ENCODE measurements at regions not wholly inside any gene's neighbourhood (a gene's known extent, or its start where the extent isn't known, plus 50 kb on each side); places are given as distances from the start of the nearest gene placed in this dataset.

DNA sequence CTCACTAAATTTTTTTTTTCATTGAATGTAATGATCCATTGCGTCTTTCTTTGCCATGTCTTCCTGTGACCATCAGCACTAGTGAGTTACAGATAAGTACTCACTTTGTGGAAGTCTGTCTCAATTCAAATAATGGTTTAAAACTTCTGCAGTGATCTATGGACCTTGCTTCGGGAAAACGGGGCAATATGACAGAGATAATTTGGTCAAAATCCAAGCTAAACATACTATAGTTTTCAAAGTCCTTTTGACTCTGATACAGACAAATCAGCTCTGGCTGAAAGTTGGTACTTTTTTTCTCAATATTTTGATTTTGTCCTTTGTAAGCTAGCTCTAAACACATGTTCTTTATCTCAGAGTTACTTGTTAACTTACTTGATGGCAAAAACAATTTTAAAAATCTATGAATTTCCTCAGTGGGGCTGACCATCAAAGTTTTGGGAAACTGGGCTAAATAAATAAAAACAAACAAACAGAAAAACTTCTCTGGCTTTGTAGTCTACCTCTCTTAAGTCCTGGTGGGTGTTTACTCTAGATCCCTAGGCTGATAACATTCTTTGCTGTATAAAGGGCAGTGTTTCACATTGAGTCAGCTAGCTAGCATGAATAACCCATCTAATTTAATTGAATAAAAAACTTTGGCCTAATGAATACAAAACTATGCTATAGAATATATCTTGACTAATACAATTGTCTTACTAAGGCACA, 327.6 kb downstream of the RDH14 start:
- H3K4me1 ChIP-seq (replicated peaks in 1 of 4; ENCODE audit: control insufficient read depth in 3 of 4, insufficient read depth in 4 of 4, low read length in 3 of 4), result no peaks in the 10 kb centered on the region
- H3K27ac ChIP-seq (ENCODE audit: low read depth, low read length), result no peak overlapping the region
- no peak overlapping the region for H3K56ac ChIP-seq (replicated peaks; ENCODE audit: insufficient read length, low read depth, low read length)
- POLR2A ChIA-PET (ENCODE audit: partially characterized antibody), result interaction anchor here (1.0 kb wide), 1 partner anchor 34 kb away, joined by 3 read pairs; no protein-coding TSS in a partner anchor
- no peaks in the 10 kb centered on the region for H3K36me3 ChIP-seq (ENCODE audit: control insufficient read depth in 2 of 4, insufficient read depth in 4 of 4, low read length in 3 of 4)
- H2BK120ac ChIP-seq (replicated peaks; ENCODE audit: low read depth, low read length), result no peak overlapping the region
- no peak overlapping the region for H2BK15ac ChIP-seq (ENCODE audit: low read length)
- no peaks in the 10 kb centered on the region for H3K9me3 ChIP-seq (ENCODE audit: insufficient read depth in 2 of 2, low read depth in 1 of 2, low read length in 1 of 2)
- H3K4ac ChIP-seq (replicated peaks; ENCODE audit: insufficient read length, low read depth, low read length), result no peak overlapping the region
- H3K79me2 ChIP-seq (ENCODE audit: control insufficient read depth in 1 of 2, insufficient read depth in 2 of 2, low read length in 2 of 2), result no peaks in the 10 kb centered on the region
- no peak overlapping the region for H4K91ac ChIP-seq (replicated peaks; ENCODE audit: insufficient read length, low read length)
- 93% methylated on average over 3 of the region's 3 CpGs; no CpG with 5 or more reads in 1 of the 2 experiments for WGBS, 2 experiments (ENCODE audit: extremely low coverage in 1 of 2, insufficient coverage in 1 of 2, insufficient read length in 1 of 2, insufficient replicate concordance in 2 of 2, low coverage in 1 of 2, low lambda C conversion rate in 2 of 2, missing lambda C conversion rate in 1 of 2)
- H2AFZ ChIP-seq (ENCODE audit: low read length), result no peak overlapping the region
- H4K5ac ChIP-seq (ENCODE audit: insufficient read length, low read depth, low read length), result no peak overlapping the region
- no peak overlapping the region for H3K9ac ChIP-seq (replicated peaks in 1 of 4; ENCODE audit: extremely low read depth in 1 of 4, low read depth in 3 of 4, low read length in 3 of 4)
- no peak overlapping the region for H3K4me3 ChIP-seq (ENCODE audit: extremely low read depth in 1 of 4, insufficient read depth in 2 of 4, low read depth in 3 of 4, low read length in 4 of 4)
- CTCF ChIA-PET (ENCODE audit: partially characterized antibody), result interaction anchor here (0.9 to 1.5 kb wide), 3 partner anchors 32 to 154 kb away, joined by 3 read pairs; no protein-coding TSS in a partner anchor
- no peaks in the 10 kb centered on the region for H3K79me1 ChIP-seq (ENCODE audit: low read depth, low read length)
- H2BK12ac ChIP-seq (ENCODE audit: low read depth, low read length), result no peak overlapping the region
- no peak for TF ChIP-seq USF2 (IDR thresholded peaks at IDR 0.05; ENCODE audit: low read length)
- TF ChIP-seq SUZ12 (IDR thresholded peaks at IDR 0.05; ENCODE audit: low read length), result no peak
- TF ChIP-seq, protein P1, sequence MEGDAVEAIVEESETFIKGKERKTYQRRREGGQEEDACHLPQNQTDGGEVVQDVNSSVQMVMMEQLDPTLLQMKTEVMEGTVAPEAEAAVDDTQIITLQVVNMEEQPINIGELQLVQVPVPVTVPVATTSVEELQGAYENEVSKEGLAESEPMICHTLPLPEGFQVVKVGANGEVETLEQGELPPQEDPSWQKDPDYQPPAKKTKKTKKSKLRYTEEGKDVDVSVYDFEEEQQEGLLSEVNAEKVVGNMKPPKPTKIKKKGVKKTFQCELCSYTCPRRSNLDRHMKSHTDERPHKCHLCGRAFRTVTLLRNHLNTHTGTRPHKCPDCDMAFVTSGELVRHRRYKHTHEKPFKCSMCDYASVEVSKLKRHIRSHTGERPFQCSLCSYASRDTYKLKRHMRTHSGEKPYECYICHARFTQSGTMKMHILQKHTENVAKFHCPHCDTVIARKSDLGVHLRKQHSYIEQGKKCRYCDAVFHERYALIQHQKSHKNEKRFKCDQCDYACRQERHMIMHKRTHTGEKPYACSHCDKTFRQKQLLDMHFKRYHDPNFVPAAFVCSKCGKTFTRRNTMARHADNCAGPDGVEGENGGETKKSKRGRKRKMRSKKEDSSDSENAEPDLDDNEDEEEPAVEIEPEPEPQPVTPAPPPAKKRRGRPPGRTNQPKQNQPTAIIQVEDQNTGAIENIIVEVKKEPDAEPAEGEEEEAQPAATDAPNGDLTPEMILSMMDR (IDR thresholded peaks at IDR 0.05; ENCODE audit: control extremely low read depth in 1 of 3, insufficient read depth in 1 of 3, low read depth in 1 of 3, low read length in 3 of 3), result no peak
- TF ChIP-seq JUND (IDR thresholded peaks at IDR 0.05; ENCODE audit: low read length), result no peak
- no peaks in the 10 kb centered on the region for H3K27me3 ChIP-seq (replicated peaks in 1 of 4; ENCODE audit: control insufficient read depth in 3 of 4, extremely low read depth in 1 of 4, insufficient read depth in 3 of 4, low read length in 3 of 4)
- no peak for FAIRE-seq
- H3K4me2 ChIP-seq (ENCODE audit: insufficient read depth in 1 of 2, low read depth in 2 of 2, low read length in 2 of 2), result no peak overlapping the region
- no peak overlapping the region for H2BK20ac ChIP-seq (ENCODE audit: low read length)
- no peak overlapping the region for H2AK5ac ChIP-seq (ENCODE audit: low read depth, low read length)
- no peak overlapping the region for H4K8ac ChIP-seq (ENCODE audit: extremely low read depth, insufficient read depth, low read length)
- H3K23ac ChIP-seq (ENCODE audit: insufficient read length), result no peak overlapping the region
- no peaks in the 10 kb centered on the region for H3K23me2 ChIP-seq (ENCODE audit: low read depth, low read length)
- DNase-seq (ENCODE audit: low read depth in 1 of 2, low spot score in 2 of 2), result no peak
- H3K18ac ChIP-seq (ENCODE audit: extremely low read depth, low read length), result no peak overlapping the region
- H2BK5ac ChIP-seq (ENCODE audit: low read depth, low read length), result no peak overlapping the region
- no peaks in the 10 kb centered on the region for H4K20me1 ChIP-seq (replicated peaks in 1 of 2; ENCODE audit: control insufficient read depth in 1 of 2, insufficient read depth in 2 of 2, low read length in 2 of 2)
- no peak overlapping the region for H3K14ac ChIP-seq (ENCODE audit: insufficient read length)
